CD4-positive, alpha-beta T cell (primary cell): ENCODE measurements at regions not wholly inside any gene's neighbourhood (a gene's known extent, or its start where the extent isn't known, plus 50 kb on each side); places are given as distances from the start of the nearest gene placed in this dataset.
"Not testable (repeated sequence)": the region's sequence is repeated elsewhere in the genome, so short reads cannot be mapped to it uniquely, and the experiment has no call there.

Experiments used
- ATAC-seq: fragments of 200-7000 bp; cut with Tn5 transposase; one replicate; pipeline ENCODE4 v1.10.0; 2022; ENCODE audit warnings: mild to moderate bottlenecking; ENCODE audit not compliant: poor library complexity
- CTCF ChIA-PET: fragments of 350-600 bp; sonication (Branson Sonifier 250); formaldehyde crosslinking; loops from one replicate; lab custom pipeline; 2021; ENCODE audit warnings: antibody characterized with exemption, inconsistent platforms; lab: Charles Lee
- POLR2A ChIA-PET: fragments of 350-600 bp; sonication (Branson Sonifier 250); formaldehyde crosslinking; loops from one replicate; lab custom pipeline; 2021; ENCODE audit warnings: antibody characterized with exemption, inconsistent platforms; lab: Charles Lee
- DNase-seq, 14 experiments: peaks; one replicate each; pipeline ENCODE4 v3.0.0-alpha.2; 2013 to 2020; ENCODE audit warnings: mixed read lengths in 2 of 14
- H3K27ac ChIP-seq, 2 donors: one replicate each; pipeline versions ENCODE4 v1.5.1 to v1.7.0; 2013; ENCODE audit warnings: low read length in 2 of 2, low read depth in 1 of 2, mild to moderate bottlenecking in 1 of 2
- H3K27me3 ChIP-seq, 2 experiments: 1 replicate in 1 of 2; 2 replicates in 1 of 2; pipeline versions ENCODE4 v1.6.1 to v1.7.0; 2013; ENCODE audit warnings: low read length in 2 of 2, control low read depth in 1 of 2, mild to moderate bottlenecking in 1 of 2, moderate library complexity in 1 of 2; ENCODE audit not compliant: insufficient read depth in 2 of 2, control insufficient read depth in 1 of 2
- H3K36me3 ChIP-seq: one replicate; pipeline ENCODE4 v1.6.1; 2013; ENCODE audit warnings: low read length, control low read depth; ENCODE audit not compliant: insufficient read depth
- H3K4me1 ChIP-seq: one replicate; pipeline ENCODE4 v1.6.1; 2013; ENCODE audit warnings: low read length, control low read depth; ENCODE audit not compliant: insufficient read depth
- H3K4me3 ChIP-seq: one replicate; pipeline ENCODE4 v1.5.1; 2013; ENCODE audit warnings: mild to moderate bottlenecking, low read length, moderate library complexity
- H3K9me3 ChIP-seq, 2 experiments: 1 replicate in 1 of 2; 2 replicates in 1 of 2; pipeline versions ENCODE4 v1.6.1 to v1.7.0; 2013; ENCODE audit warnings: low read length in 2 of 2, mild to moderate bottlenecking in 2 of 2, control low read depth in 1 of 2, moderate library complexity in 1 of 2; ENCODE audit not compliant: control insufficient read depth in 1 of 2, insufficient read depth in 1 of 2
- H3K27ac Mint-ChIP-seq: one replicate; pipeline ENCODE4 v1.8.0; 2020; ENCODE audit warnings: mixed read lengths
- H3K27me3 Mint-ChIP-seq: one replicate; pipeline ENCODE4 v1.8.0; 2021; ENCODE audit warnings: mixed read lengths
- H3K36me3 Mint-ChIP-seq: one replicate; pipeline ENCODE4 v1.8.0; 2021; ENCODE audit warnings: low read depth, mixed read lengths
- H3K4me1 Mint-ChIP-seq: one replicate; pipeline ENCODE4 v1.8.0; 2021; ENCODE audit warnings: low read depth, mixed read lengths
- H3K4me3 Mint-ChIP-seq: one replicate; pipeline ENCODE4 v1.8.0; 2020; ENCODE audit warnings: mild to moderate bottlenecking, mixed read lengths
- H3K9me3 Mint-ChIP-seq: one replicate; pipeline ENCODE4 v1.8.0; 2020; ENCODE audit warnings: mixed read lengths
- intact Hi-C, 2 experiments: fragments of 100-400 bp; cut with DNase I in 1 of 2; cut with micrococcal nuclease in 1 of 2; formaldehyde crosslinking; loops; one replicate each; pipeline versions ENCODE4 v1.15.1 to v1.9.0; 2023 to 2025; cut with DNase I, micrococcal nuclease
- TF ChIP-seq, protein P1 (sequence below): fragments of 200-600 bp; IDR thresholded peaks from one replicate; pipeline ENCODE4 v1.8.0; 2022; ENCODE audit warnings: antibody characterized with exemption, mild to moderate bottlenecking

DNA sequence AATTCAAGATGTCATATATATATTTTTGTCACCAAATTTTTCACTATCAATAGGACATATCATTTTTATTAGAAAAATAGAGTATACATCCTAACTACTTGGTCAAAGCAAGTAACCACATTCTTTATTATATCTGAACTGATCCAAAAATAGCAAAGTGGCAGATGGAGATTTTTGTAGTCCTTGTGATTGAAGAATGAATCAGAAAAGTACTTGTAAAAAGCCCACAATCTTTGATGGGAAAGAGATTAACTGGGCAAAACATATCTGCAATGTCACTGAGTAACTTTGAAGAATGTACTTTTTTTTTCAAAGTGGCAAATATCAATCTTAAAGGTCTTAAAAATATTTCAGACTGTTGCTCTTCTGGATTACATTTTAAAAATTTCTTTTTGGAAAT, 1040.6 kb upstream of the SEMA6A start:
- no peak overlapping the region for H3K4me3 ChIP-seq
- Mint-ChIP-seq H3K36me3 (no peaks in the 10 kb centered on the region), H3K27ac (no peak overlapping the region), H3K4me1 (no peaks in the 10 kb centered on the region), H3K27me3 (no peaks in the 10 kb centered on the region), H3K4me3 (no peak overlapping the region), H3K9me3 (peaks cover 6% of the 10 kb centered on the region)
- H3K4me1 ChIP-seq = no peaks in the 10 kb centered on the region
- CTCF ChIA-PET = no interaction called here
- H3K27me3 ChIP-seq = no peaks in the 10 kb centered on the region
- POLR2A ChIA-PET = no interaction called here
- DNase-seq (no peak), ATAC-seq (no peak)
- TF ChIP-seq, protein P1, sequence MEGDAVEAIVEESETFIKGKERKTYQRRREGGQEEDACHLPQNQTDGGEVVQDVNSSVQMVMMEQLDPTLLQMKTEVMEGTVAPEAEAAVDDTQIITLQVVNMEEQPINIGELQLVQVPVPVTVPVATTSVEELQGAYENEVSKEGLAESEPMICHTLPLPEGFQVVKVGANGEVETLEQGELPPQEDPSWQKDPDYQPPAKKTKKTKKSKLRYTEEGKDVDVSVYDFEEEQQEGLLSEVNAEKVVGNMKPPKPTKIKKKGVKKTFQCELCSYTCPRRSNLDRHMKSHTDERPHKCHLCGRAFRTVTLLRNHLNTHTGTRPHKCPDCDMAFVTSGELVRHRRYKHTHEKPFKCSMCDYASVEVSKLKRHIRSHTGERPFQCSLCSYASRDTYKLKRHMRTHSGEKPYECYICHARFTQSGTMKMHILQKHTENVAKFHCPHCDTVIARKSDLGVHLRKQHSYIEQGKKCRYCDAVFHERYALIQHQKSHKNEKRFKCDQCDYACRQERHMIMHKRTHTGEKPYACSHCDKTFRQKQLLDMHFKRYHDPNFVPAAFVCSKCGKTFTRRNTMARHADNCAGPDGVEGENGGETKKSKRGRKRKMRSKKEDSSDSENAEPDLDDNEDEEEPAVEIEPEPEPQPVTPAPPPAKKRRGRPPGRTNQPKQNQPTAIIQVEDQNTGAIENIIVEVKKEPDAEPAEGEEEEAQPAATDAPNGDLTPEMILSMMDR = no peak
- no peaks in the 10 kb centered on the region for H3K36me3 ChIP-seq
- intact Hi-C loops = no loop called here
- H3K9me3 ChIP-seq = no peaks in the 10 kb centered on the region
- H3K27ac ChIP-seq = no peak overlapping the region

- no peak overlapping the region for H3K27ac ChIP-seq
- TF ChIP-seq, protein P1 = no peak
- H3K4me1 Mint-ChIP-seq = no peaks in the 10 kb centered on the region
- H3K27ac Mint-ChIP-seq = no peak overlapping the region
- no peak overlapping the region for H3K4me3 Mint-ChIP-seq
- peaks cover 6% of the 10 kb centered on the region for H3K9me3 Mint-ChIP-seq
- no peaks in the 10 kb centered on the region for H3K9me3 ChIP-seq
- ChIA-PET POLR2A (no interaction called here), CTCF (no interaction called here)
- H3K36me3 Mint-ChIP-seq = no peaks in the 10 kb centered on the region
- no peak for ATAC-seq
- no peaks in the 10 kb centered on the region for H3K27me3 ChIP-seq
- H3K27me3 Mint-ChIP-seq = no peaks in the 10 kb centered on the region
- intact Hi-C loops = no loop called here
- no peak overlapping the region for H3K4me3 ChIP-seq
- H3K4me1 ChIP-seq = no peaks in the 10 kb centered on the region
- DNase-seq = no peak
- no peaks in the 10 kb centered on the region for H3K36me3 ChIP-seq
Measured at GRCh38 chr5:117614408-117614807, 1039.8 kb upstream of the SEMA6A start.

GRCh38 chr5:117604845-117605244, 1030.2 kb upstream of the SEMA6A start:
- POLR2A ChIA-PET = no interaction called here
- Histone ChIP-seq H3K4me3 (no peak overlapping the region), H3K27me3 (no peaks in the 10 kb centered on the region), H3K27ac (no peak overlapping the region), H3K9me3 (peaks cover 0 to 13% of the 10 kb centered on the region in 2 experiments), H3K36me3 (no peaks in the 10 kb centered on the region), H3K4me1 (no peaks in the 10 kb centered on the region)
- H3K36me3 Mint-ChIP-seq = no peaks in the 10 kb centered on the region
- H3K9me3 Mint-ChIP-seq = peaks cover 4% of the 10 kb centered on the region
- CTCF ChIA-PET = interaction anchor here (1.7 kb wide), 1 partner anchor 11 kb away, joined by 4 read pairs; no protein-coding TSS in a partner anchor
- no peaks in the 10 kb centered on the region for H3K27me3 Mint-ChIP-seq
- no peak overlapping the region for H3K4me3 Mint-ChIP-seq
- DNase-seq (no peak), ATAC-seq (no peak)
- intact Hi-C loops = no loop called here
- H3K27ac Mint-ChIP-seq = no peak overlapping the region
- TF ChIP-seq, protein P1 = no peak
- H3K4me1 Mint-ChIP-seq = no peaks in the 10 kb centered on the region

DNA sequence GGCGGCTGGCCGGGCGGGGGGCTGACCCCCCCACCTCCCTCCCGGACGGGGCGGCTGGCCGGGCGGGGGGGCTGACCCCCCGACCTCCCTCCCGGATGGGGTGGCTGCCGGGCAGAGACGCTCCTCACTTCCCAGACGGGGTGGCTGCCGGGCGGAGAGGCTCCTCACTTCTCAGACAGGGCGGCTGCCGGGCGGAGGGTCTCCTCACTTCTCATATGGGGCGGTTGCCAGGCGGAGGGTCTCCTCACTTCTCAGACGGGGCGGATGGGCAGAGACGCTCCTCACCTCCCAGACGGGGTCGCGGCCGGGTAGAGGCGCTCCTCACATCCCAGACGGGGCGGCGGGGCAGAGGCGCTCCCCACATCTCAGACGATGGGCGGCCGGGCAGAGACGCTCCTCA, 1025.2 kb upstream of the SEMA6A start:
- H3K4me1 ChIP-seq, H3K27me3 Mint-ChIP-seq, H3K36me3 Mint-ChIP-seq, H3K4me1 Mint-ChIP-seq, POLR2A ChIA-PET, intact Hi-C loops, H3K4me3 Mint-ChIP-seq, H3K27me3 ChIP-seq, H3K9me3 ChIP-seq, ATAC-seq, H3K27ac ChIP-seq, CTCF ChIA-PET, DNase-seq, H3K27ac Mint-ChIP-seq, H3K4me3 ChIP-seq, H3K9me3 Mint-ChIP-seq, H3K36me3 ChIP-seq: not testable (repeated sequence)
